ENCODE measurements at regions not wholly inside any gene's neighbourhood (a gene's known extent, or its start where the extent isn't known, plus 50 kb on each side); places are given as distances from the start of the nearest gene placed in this dataset.

DNA sequence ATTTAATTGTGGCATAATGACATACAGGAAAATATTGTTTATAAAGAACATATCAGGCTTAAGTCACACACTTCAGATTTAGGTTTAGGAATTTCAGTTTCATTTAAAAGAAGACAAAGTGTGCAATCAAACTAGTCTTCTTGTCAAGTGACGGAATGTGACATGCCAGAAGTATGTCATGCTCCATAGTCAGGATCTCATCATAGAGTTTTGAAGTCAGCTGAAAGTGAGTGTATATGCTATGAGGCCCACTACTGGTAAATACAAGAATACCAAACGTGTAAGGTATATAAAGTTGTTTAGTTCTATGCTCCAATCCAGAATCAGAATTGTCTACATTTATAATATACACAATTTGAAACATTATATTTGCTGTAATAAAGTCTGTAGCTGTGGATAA lies 988.4 kb downstream of the TBL1XR1 start:
- no peak overlapping the region for H3K4me3 ChIP-seq
- DNase-seq (ENCODE audit: low spot score): no peak
- no peak overlapping the region for H3K27ac ChIP-seq
- TF ChIP-seq, protein P1, sequence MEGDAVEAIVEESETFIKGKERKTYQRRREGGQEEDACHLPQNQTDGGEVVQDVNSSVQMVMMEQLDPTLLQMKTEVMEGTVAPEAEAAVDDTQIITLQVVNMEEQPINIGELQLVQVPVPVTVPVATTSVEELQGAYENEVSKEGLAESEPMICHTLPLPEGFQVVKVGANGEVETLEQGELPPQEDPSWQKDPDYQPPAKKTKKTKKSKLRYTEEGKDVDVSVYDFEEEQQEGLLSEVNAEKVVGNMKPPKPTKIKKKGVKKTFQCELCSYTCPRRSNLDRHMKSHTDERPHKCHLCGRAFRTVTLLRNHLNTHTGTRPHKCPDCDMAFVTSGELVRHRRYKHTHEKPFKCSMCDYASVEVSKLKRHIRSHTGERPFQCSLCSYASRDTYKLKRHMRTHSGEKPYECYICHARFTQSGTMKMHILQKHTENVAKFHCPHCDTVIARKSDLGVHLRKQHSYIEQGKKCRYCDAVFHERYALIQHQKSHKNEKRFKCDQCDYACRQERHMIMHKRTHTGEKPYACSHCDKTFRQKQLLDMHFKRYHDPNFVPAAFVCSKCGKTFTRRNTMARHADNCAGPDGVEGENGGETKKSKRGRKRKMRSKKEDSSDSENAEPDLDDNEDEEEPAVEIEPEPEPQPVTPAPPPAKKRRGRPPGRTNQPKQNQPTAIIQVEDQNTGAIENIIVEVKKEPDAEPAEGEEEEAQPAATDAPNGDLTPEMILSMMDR (IDR thresholded peaks at IDR 0.05): no peak

DNA sequence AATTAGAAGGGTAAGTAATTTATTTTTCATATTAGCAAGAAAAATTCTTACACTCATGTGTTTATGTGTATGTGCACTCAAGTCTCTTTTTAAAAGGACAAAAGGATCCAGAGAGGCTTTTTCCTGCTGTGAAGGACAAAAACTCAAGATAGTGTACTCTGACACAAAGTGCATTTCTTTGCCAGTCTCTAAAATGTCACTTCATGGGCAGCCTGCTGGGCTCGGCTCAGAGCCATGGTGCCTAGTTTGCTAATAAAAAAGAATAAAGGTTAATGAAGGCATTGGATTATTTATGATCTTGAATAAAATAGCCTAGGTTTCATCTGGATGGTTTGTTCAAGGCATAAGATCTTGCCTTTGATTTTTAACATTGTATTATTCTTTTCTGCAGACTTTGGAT lies 989.0 kb downstream of the TBL1XR1 start:
- Histone ChIP-seq H3K4me3 (no peak overlapping the region), H3K27ac (no peak overlapping the region)
- DNase-seq (ENCODE audit: low spot score): no peak
- TF ChIP-seq, protein P1 (IDR thresholded peaks at IDR 0.05): no peak

DNA sequence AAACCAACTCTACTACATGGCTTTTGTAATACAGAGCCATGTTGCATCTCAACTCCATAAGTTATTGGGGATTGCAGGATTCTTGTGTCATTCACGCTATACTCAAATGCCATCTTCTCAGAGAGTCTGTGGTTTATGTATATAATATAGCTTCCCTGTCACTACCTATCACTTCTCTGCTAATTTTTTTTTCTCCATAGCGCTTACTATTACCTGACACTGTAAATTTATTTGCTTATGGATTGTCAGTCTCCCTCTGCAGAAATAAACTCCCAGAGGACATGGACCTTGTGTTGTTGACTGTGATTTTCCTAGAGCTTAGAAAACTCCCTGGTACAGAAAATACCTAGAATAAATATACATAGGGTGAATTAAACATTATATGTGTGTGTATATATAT lies 990.5 kb downstream of the TBL1XR1 start:
- DNase-seq (ENCODE audit: low spot score): no peak
- H3K27ac ChIP-seq: no peak overlapping the region
- TF ChIP-seq, protein P1 (IDR thresholded peaks at IDR 0.05): no peak
- H3K4me3 ChIP-seq: no peak overlapping the region

DNA sequence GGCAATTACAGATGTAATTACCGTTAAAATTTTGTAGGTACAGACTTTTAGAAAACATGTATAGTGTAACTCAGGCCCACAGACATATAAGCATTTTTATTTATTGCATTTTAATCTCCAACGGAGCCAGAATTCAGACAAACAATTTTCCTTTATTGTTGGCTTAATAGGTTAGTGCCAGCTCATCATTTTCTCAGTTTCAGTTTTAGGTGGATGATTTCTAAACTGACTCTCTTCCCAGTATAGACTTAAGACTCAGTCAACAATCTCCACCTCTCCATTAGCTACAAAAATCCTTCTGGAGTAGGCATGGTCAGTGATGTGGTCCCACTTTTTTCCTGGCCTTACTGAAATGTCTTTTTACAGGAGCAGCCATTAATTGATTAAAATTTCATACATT lies 994.6 kb downstream of the TBL1XR1 start:
- no peak for DNase-seq (ENCODE audit: low spot score)
- H3K27ac ChIP-seq: no peak overlapping the region
- no peak overlapping the region for H3K4me3 ChIP-seq
- TF ChIP-seq, protein P1 (IDR thresholded peaks at IDR 0.05): no peak

DNA sequence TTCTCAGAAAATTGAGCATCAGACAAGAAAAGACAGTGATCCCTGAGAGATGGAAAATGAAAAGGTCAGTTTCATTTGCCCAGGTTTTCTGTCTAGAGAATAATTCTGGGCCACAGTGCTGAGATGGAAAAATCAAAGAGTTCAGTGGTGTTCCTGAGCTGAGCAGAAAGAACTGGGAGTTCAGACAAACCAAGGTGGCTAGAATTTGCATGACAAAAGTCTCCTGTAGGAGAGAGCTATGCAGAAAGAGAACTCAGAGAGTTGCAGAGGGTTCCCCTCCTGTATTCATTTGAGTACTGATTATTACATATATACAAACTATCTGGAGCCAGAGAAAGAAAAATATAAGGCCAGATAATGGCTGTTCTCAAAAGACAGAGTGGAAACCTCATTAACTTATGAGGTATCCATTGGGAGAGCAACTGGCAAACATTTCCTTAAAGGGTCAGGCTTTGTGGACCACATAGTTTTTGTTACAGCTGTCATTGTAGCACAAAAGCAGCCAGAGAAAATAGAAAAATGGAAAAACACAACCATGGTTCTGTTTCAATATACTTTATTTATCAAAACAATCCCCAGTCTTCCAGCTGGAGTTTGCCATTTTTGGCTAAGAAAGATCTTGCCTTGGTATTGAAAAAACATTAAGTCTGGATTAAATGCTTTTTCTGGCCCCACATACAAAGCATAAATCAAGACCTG lies 1004.1 kb downstream of the TBL1XR1 start:
- peak overlapping the region in 1 of 2 donors; percentile 32 for H3K27ac ChIP-seq
- DNase-seq (ENCODE audit: low spot score): no peak
- no peak overlapping the region for H3K4me3 ChIP-seq
- TF ChIP-seq, protein P1 (IDR thresholded peaks at IDR 0.05): no peak

DNA sequence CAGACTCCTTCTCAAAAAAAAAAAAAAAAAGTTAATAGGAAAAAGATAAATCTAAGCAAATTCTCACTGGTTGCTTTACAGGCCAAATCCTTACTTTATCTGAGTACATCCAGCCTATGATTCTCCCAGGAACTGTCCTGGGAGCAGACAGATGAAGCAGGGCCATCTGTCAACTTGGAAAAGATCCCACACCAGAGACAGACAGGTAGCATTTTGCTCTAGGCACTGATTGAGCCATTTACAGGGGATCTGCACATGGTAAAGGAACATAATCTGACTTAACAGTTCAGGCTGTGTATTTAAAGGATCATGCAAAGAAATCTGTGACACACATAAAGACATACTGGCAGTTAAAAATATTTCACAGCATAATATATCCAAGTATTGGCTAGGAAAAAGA lies 1006.5 kb downstream of the TBL1XR1 start:
- no peak for DNase-seq (ENCODE audit: low spot score)
- no peak overlapping the region for H3K27ac ChIP-seq
- TF ChIP-seq, protein P1 (IDR thresholded peaks at IDR 0.05): no peak
- no peak overlapping the region for H3K4me3 ChIP-seq

DNA sequence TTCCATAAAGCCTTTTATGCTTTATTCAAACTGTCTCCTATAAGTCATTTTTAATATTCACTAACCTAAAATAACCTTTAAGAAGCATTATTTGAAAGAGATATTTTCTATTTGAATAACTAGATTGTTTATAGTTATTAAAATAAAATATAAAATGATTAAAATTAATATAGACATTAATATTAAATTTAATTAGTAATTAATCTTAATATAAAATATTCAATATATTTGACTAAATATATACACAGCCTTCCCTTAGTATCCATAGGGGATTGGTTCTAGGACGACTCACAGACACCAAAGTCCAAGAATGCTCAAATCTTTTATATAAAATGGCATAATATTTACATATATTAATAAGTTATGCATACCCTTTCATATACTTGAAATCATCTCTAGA lies 1014.1 kb downstream of the TBL1XR1 start:
- H3K27ac ChIP-seq: no peak overlapping the region
- H3K4me3 ChIP-seq: no peak overlapping the region
- no peak for DNase-seq (ENCODE audit: low spot score)
- TF ChIP-seq, protein P1 (IDR thresholded peaks at IDR 0.05): no peak
